Sigmoid colon (tissue), 6 donors: ENCODE measurements at regions not wholly inside any gene's neighbourhood (a gene's known extent, or its start where the extent isn't known, plus 50 kb on each side); places are given as distances from the start of the nearest gene placed in this dataset.
"Not testable (repeated sequence)": the region's sequence is repeated elsewhere in the genome, so short reads cannot be mapped to it uniquely, and the experiment has no call there.

Experiments
- DNase-seq: peaks from one replicate; pipeline ENCODE4 v3.0.0-alpha.2; 2019
- H3K27ac ChIP-seq, 4 donors: fragments of 200-600 bp; sonication (generic); one replicate each; pipeline ENCODE4 v1.5.1; 2016 to 2019; ENCODE audit warnings: mild to moderate bottlenecking in 1 of 4
- H3K27me3 ChIP-seq, 3 donors: fragments of 200-600 bp; sonication (generic); one replicate each; pipeline ENCODE4 v1.5.1; 2019; ENCODE audit warnings: mild to moderate bottlenecking in 1 of 3
- H3K36me3 ChIP-seq, 4 donors: fragments of 200-600 bp; sonication (generic); one replicate each; pipeline ENCODE4 v1.5.1; 2016 to 2019
- H3K4me1 ChIP-seq, 4 donors: fragments of 200-600 bp; sonication (generic); one replicate each; pipeline ENCODE4 v1.5.1; 2017 to 2019
- H3K4me3 ChIP-seq, 4 donors: fragments of 200-600 bp; sonication (generic); one replicate each; pipeline ENCODE4 v1.5.1; 2017 to 2019; ENCODE audit warnings: mild to moderate bottlenecking in 2 of 4, moderate library complexity in 1 of 4
- H3K9me3 ChIP-seq, 4 donors: fragments of 200-600 bp in 3 of 4; sonication (generic) in 3 of 4; one replicate each; pipeline versions ENCODE4 v1.5.1 to v1.6.1; 2013 to 2019
- EP300 ChIP-seq, 4 donors: sonication (generic); formaldehyde crosslinking; IDR thresholded peaks; one replicate each; pipeline ENCODE4 v1.6.1; 2017; ENCODE audit warnings: antibody characterized with exemption in 4 of 4
- POLR2A ChIP-seq, 2 donors: fragments of 450-650 bp; IDR thresholded peaks; one replicate each; pipeline ENCODE4 v1.6.1; 2016; ENCODE audit warnings: antibody characterized with exemption in 2 of 2, mild to moderate bottlenecking in 2 of 2, moderate library complexity in 2 of 2
- POLR2AphosphoS5 ChIP-seq, 4 donors: sonication (generic); formaldehyde crosslinking; IDR thresholded peaks; one replicate each; pipeline ENCODE4 v1.6.1; 2017; ENCODE audit warnings: antibody characterized with exemption in 4 of 4
- WGBS, 2 donors: extraction: QIAGEN DNeasy Blood & Tissue Kit; methylation state at CpG; one replicate each; pipeline ENCODE4 v1.1.7; 2013; 5-methylcytosine and 5-hydroxymethylcytosine counted together
- intact Hi-C: fragments of 100-400 bp; cut with DNase I; formaldehyde crosslinking; loops from one replicate; pipeline ENCODE4 v1.15.1; 2023
- TF ChIP-seq, protein P1 (sequence below), 4 experiments: fragments of 450-650 bp in 3 of 4; fragments of 200-600 bp in 1 of 4; IDR thresholded peaks; one replicate each; pipeline ENCODE4 v1.5.1; 2016 to 2019; ENCODE audit warnings: antibody characterized with exemption in 4 of 4, mild to moderate bottlenecking in 3 of 4, moderate library complexity in 2 of 4
- donor health status: healthy with polysubstance abuse.
- donor health status: healthy.

DNA sequence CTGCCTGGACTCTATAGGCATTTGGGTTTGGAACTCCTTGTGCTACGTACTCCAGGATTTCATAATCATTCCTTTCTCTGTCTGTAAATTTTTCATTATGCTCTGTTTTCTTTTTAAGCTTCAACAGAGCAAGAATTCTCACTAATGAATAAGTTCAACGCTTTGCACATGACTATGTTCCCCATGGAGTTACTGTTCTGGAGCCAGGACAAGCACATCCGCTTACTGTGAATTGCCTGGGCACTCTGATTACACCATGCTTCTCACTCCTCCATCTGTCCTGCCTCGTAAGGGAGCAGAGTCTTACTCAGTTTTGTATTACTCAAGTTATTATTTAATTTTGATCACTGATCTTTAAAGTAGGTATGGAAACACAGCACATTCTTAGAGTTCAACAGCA, 472.7 kb downstream of the RAP2B start:
- WGBS, 2 donors = 93 to 94% methylated on average over 4 of the region's 4 CpGs

DNA sequence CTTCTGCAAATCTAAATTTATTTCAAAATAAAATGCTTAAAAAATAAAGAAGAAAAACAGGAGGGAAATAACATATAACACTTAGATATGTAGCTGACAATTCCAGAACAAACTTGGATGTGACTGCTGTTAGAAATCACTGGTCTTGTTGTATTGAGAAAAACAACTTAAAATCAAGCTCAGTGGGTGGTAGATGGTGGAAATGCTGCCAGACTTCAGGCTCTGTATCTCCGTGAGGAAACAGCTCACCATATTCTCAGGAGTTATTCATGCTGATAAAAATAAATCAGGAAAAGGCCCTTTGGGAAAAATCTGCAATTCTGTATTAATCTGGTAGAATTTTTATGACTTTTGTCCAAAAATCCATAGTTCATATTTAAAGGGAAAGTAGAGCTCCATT, 477.6 kb downstream of the RAP2B start:
- no peak overlapping the region for H3K27ac ChIP-seq
- TF ChIP-seq POLR2AphosphoS5 (IDR thresholded peaks at IDR 0.05) = no peak
- TF ChIP-seq POLR2A (IDR thresholded peaks at IDR 0.05) = no peak
- TF ChIP-seq, protein P1, sequence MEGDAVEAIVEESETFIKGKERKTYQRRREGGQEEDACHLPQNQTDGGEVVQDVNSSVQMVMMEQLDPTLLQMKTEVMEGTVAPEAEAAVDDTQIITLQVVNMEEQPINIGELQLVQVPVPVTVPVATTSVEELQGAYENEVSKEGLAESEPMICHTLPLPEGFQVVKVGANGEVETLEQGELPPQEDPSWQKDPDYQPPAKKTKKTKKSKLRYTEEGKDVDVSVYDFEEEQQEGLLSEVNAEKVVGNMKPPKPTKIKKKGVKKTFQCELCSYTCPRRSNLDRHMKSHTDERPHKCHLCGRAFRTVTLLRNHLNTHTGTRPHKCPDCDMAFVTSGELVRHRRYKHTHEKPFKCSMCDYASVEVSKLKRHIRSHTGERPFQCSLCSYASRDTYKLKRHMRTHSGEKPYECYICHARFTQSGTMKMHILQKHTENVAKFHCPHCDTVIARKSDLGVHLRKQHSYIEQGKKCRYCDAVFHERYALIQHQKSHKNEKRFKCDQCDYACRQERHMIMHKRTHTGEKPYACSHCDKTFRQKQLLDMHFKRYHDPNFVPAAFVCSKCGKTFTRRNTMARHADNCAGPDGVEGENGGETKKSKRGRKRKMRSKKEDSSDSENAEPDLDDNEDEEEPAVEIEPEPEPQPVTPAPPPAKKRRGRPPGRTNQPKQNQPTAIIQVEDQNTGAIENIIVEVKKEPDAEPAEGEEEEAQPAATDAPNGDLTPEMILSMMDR (IDR thresholded peaks at IDR 0.05) = no peak
- TF ChIP-seq EP300 (IDR thresholded peaks at IDR 0.05) = no peak
- no peak overlapping the region for H3K4me3 ChIP-seq
- no peaks in the 10 kb centered on the region for H3K27me3 ChIP-seq
- H3K9me3 ChIP-seq = no peaks in the 10 kb centered on the region
- WGBS, 2 donors = 76 to 88% methylated on average over 1 of the region's 1 CpG
- no peaks in the 10 kb centered on the region for H3K36me3 ChIP-seq
- no peak for DNase-seq
- no peaks in the 10 kb centered on the region for H3K4me1 ChIP-seq
- intact Hi-C loops = no loop called here

More for the DNA sequence above, 472.7 kb downstream of the RAP2B start:
- no peak overlapping the region for H3K27ac ChIP-seq
- H3K9me3 ChIP-seq = no peaks in the 10 kb centered on the region
- H3K27me3 ChIP-seq = no peaks in the 10 kb centered on the region
- no peak overlapping the region for H3K4me3 ChIP-seq
- intact Hi-C loops = no loop called here
- no peak for TF ChIP-seq EP300 (IDR thresholded peaks at IDR 0.05)
- no peak for TF ChIP-seq POLR2A (IDR thresholded peaks at IDR 0.05)
- no peak for TF ChIP-seq POLR2AphosphoS5 (IDR thresholded peaks at IDR 0.05)
- TF ChIP-seq, protein P1 (IDR thresholded peaks at IDR 0.05) = no peak
- H3K4me1 ChIP-seq = no peaks in the 10 kb centered on the region
- DNase-seq = no peak
- H3K36me3 ChIP-seq = no peaks in the 10 kb centered on the region

DNA sequence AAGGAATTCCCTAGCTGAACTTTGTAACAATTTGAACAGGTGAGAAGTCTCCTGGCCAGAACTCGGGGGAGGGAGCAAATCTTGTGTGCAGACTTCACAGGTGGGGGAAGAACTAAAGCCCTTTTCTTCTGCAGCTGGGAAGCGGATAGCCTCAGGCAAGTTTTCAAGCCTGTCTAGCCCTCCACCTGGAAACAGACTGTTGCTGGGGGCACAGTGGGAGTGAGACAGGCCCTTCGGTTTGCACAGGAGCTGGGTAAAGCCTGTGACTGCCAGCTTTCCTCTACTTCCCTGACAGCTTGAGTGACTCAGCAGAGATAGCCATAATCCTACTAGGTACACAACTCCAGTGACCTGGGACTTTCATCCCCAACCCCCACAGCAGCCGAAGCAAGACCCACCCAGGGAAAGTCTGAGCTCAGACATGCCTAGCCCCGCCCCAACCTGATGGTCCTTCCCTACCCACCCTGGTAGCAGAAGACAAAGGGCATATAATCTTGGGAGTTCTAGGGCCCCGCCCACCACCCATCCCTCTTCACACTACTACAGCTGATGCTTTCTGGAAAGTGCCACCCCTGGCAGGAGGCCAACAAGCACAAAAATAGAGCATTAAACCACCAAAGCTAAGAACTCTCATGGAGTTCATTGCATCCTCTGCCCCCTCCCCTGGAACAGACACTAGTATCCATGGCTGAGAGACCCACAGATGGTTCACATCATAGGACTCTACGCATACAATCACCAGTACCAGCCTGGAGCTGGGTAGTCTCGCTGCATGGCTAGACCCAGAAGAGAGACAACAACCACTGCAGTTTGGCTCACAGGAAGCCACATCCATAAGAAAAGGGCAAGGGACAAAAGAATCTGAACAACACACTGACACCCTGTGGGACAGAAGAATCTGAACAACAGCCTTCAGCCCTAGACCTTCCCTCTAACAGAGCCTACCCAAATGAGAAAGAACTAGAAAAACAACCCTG, 479.0 kb downstream of the RAP2B start:
- Histone ChIP-seq H3K36me3 (no peaks in the 10 kb centered on the region), H3K27me3 (no peaks in the 10 kb centered on the region), H3K4me1 (no peaks in the 10 kb centered on the region), H3K4me3 (no peak overlapping the region), H3K27ac (no peak overlapping the region), H3K9me3 (no peaks in the 10 kb centered on the region)
- TF ChIP-seq POLR2AphosphoS5 (IDR thresholded peaks at IDR 0.05) = no peak
- TF ChIP-seq POLR2A (IDR thresholded peaks at IDR 0.05) = no peak
- no peak for TF ChIP-seq EP300 (IDR thresholded peaks at IDR 0.05)
- TF ChIP-seq, protein P1 (IDR thresholded peaks at IDR 0.05) = no peak
- intact Hi-C loops = no loop called here
- 50 to 80% methylated on average over 8 of the region's 8 CpGs for WGBS, 2 donors
- DNase-seq = no peak

DNA sequence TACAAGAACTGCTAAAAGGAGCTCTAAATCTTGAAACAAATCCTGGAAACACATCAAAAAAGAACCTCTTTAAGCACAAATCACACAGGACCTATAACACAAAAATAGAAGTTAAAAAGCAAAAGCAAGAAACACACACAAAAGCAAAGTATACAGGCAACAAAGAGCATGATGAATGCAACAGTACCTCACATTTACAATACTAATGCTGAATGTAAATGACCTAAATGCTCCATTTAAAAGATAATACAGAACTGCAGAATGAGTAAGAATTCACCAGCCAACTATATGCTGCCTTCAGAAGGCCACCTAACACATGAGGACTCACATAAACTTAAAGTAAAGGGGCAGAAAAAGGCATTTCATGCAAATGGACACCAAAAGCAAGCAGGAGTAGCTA, 478.6 kb upstream of the ARHGEF26 start:
- DNase-seq, H3K4me1 ChIP-seq, intact Hi-C loops, H3K27ac ChIP-seq, H3K27me3 ChIP-seq, H3K36me3 ChIP-seq, H3K9me3 ChIP-seq, H3K4me3 ChIP-seq: not testable (repeated sequence)

DNA sequence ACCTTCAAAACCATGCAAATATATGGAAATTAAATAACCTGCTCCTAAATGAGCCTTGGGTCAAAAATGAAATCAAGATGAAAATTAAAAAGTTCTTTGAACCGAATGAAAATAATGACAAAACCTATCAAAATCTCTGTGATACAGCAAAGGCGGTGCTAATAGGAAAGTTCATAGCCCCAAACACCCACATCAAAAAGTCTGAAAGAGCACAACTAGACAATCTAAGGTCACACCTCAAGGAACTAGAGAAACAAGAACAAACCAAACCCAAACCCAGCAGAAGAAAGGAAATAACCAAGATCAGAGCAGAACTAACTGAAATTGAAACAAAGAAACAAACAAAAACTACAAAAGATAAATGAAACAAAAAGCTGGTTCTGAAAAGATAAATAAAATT, 477.7 kb upstream of the ARHGEF26 start:
- H3K27me3 ChIP-seq, H3K9me3 ChIP-seq, H3K4me1 ChIP-seq, H3K4me3 ChIP-seq, H3K36me3 ChIP-seq, H3K27ac ChIP-seq, intact Hi-C loops, DNase-seq: not testable (repeated sequence)
- WGBS, 2 donors = 67 to 75% methylated on average over 2 of the region's 2 CpGs
